Liver (tissue), 8 donors: ENCODE measurements at regions not wholly inside any gene's neighbourhood (a gene's known extent, or its start where the extent isn't known, plus 50 kb on each side); places are given as distances from the start of the nearest gene placed in this dataset.
"Not testable (repeated sequence)": the region's sequence is repeated elsewhere in the genome, so short reads cannot be mapped to it uniquely, and the experiment has no call there.

Experiments used
- DNase-seq: peaks from one replicate; pipeline ENCODE4 v3.0.0-alpha.2; 2017; ENCODE audit warnings: low spot score
- H3K27ac ChIP-seq, 2 donors: one replicate each; pipeline ENCODE4 v1.7.0; 2013; ENCODE audit warnings: inconsistent platforms in 2 of 2, low read length in 2 of 2, control low read depth in 1 of 2, low read depth in 1 of 2, mild to moderate bottlenecking in 1 of 2
- H3K27me3 ChIP-seq, 4 donors: one replicate each; pipeline versions ENCODE4 v1.6.1 to v1.7.0; 2013; ENCODE audit warnings: low read length in 3 of 4, inconsistent platforms in 1 of 4, mild to moderate bottlenecking in 1 of 4, moderate library complexity in 1 of 4; ENCODE audit not compliant: control insufficient read depth in 4 of 4, insufficient read depth in 4 of 4
- H3K36me3 ChIP-seq, 4 donors: one replicate each; pipeline versions ENCODE4 v1.6.1 to v1.7.0; 2013; ENCODE audit warnings: low read length in 3 of 4, mild to moderate bottlenecking in 3 of 4, low read depth in 1 of 4, moderate library complexity in 1 of 4; ENCODE audit not compliant: control insufficient read depth in 4 of 4, insufficient read depth in 3 of 4
- H3K4me1 ChIP-seq, 4 donors: one replicate each; pipeline versions ENCODE4 v1.6.1 to v1.7.0; 2013; ENCODE audit warnings: low read length in 3 of 4, mild to moderate bottlenecking in 3 of 4, moderate library complexity in 1 of 4; ENCODE audit not compliant: control insufficient read depth in 4 of 4, insufficient read depth in 4 of 4
- H3K4me3 ChIP-seq, 3 donors: one replicate each; pipeline versions ENCODE4 v1.6.1 to v1.7.0; 2013; ENCODE audit warnings: low read length in 3 of 3, control low read depth in 1 of 3, low read depth in 1 of 3, mild to moderate bottlenecking in 1 of 3
- H3K9ac ChIP-seq, 2 donors: one replicate each; pipeline ENCODE4 v1.7.0; 2013; ENCODE audit warnings: low read length in 2 of 2, mild to moderate bottlenecking in 2 of 2, moderate library complexity in 2 of 2, control low read depth in 1 of 2, low read depth in 1 of 2
- H3K9me3 ChIP-seq, 4 donors: one replicate each; pipeline versions ENCODE4 v1.6.1 to v1.7.0; 2013; ENCODE audit warnings: low read length in 3 of 4; ENCODE audit not compliant: control insufficient read depth in 4 of 4
- ATF3 ChIP-seq: IDR thresholded peaks from 2 replicates; pipeline ENCODE4 v1.6.1; 2016; ENCODE audit warnings: antibody characterized with exemption
- CTCF ChIP-seq: fragments of 150-350 bp; IDR thresholded peaks from 2 replicates; pipeline ENCODE4 v1.5.1; 2017; ENCODE audit warnings: improper control_type of control experiment, low read depth, low read length; ENCODE audit not compliant: missing input control
- EGR1 ChIP-seq, 2 donors: IDR thresholded peaks; 2 replicates each; pipeline ENCODE4 v1.6.1; 2016 to 2018; ENCODE audit warnings: antibody characterized with exemption in 2 of 2, low read depth in 2 of 2
- FOXA1 ChIP-seq: IDR thresholded peaks from 2 replicates; pipeline ENCODE4 v1.6.1; 2016; ENCODE audit warnings: antibody characterized with exemption
- FOXA2 ChIP-seq: IDR thresholded peaks from 2 replicates; pipeline ENCODE4 v1.6.1; 2016; ENCODE audit warnings: antibody characterized with exemption
- GABPA ChIP-seq, 2 donors: IDR thresholded peaks in 1 of 2; conservative IDR thresholded peaks in 1 of 2; 2 replicates each; pipeline ENCODE4 v1.6.1; 2016; ENCODE audit warnings: antibody characterized with exemption in 2 of 2, mild to moderate bottlenecking in 1 of 2, moderate library complexity in 1 of 2
- HNF4A ChIP-seq, 2 donors: conservative IDR thresholded peaks; 2 replicates each; pipeline ENCODE4 v1.6.1; 2016; ENCODE audit warnings: antibody characterized with exemption in 2 of 2, mild to moderate bottlenecking in 2 of 2
- HNF4G ChIP-seq: IDR thresholded peaks from 2 replicates; pipeline ENCODE4 v1.6.1; 2016; ENCODE audit warnings: antibody characterized with exemption
- JUND ChIP-seq, 2 donors: IDR thresholded peaks; 2 replicates each; pipeline ENCODE4 v1.6.1; 2016; ENCODE audit warnings: antibody characterized with exemption in 2 of 2
- MAX ChIP-seq: IDR thresholded peaks from 2 replicates; pipeline ENCODE4 v1.6.1; 2016; ENCODE audit warnings: antibody characterized with exemption
- NR2F2 ChIP-seq: IDR thresholded peaks from 2 replicates; pipeline ENCODE4 v1.6.1; 2016; ENCODE audit warnings: antibody characterized with exemption
- RAD21 ChIP-seq, 2 donors: IDR thresholded peaks; 2 replicates each; pipeline ENCODE4 v1.6.1; 2016; ENCODE audit warnings: antibody characterized with exemption in 2 of 2, mild to moderate bottlenecking in 2 of 2
- REST ChIP-seq: IDR thresholded peaks from 2 replicates; pipeline ENCODE4 v1.6.1; 2016; ENCODE audit warnings: antibody characterized with exemption, mild to moderate bottlenecking
- RXRA ChIP-seq, 2 donors: IDR thresholded peaks; 2 replicates each; pipeline ENCODE4 v1.6.1; 2017 to 2018; ENCODE audit warnings: antibody characterized with exemption in 2 of 2, mild to moderate bottlenecking in 1 of 2
- SP1 ChIP-seq: IDR thresholded peaks from 2 replicates; pipeline ENCODE4 v1.6.1; 2018; ENCODE audit warnings: antibody characterized with exemption, mild to moderate bottlenecking
- TAF1 ChIP-seq: conservative IDR thresholded peaks from 2 replicates; pipeline ENCODE4 v1.6.1; 2016; ENCODE audit warnings: antibody characterized with exemption, mild to moderate bottlenecking
- YY1 ChIP-seq: IDR thresholded peaks from 2 replicates; pipeline ENCODE4 v1.6.1; 2016; ENCODE audit warnings: antibody characterized with exemption, mild to moderate bottlenecking
- ZBTB33 ChIP-seq: IDR thresholded peaks from 2 replicates; pipeline ENCODE4 v1.6.1; 2016; ENCODE audit warnings: antibody characterized with exemption
- WGBS: extraction: QIAGEN DNeasy Blood & Tissue Kit; methylation state at CpG from one replicate; pipeline ENCODE4 v1.1.7; 2013; 5-methylcytosine and 5-hydroxymethylcytosine counted together
- donor health status: healthy.
- donor health status: healthy.
- donor health status: healthy.
- donor health status: healthy.
- donor health status: healthy.

- Histone ChIP-seq H3K27me3 (peaks cover 0 to 3% (median 0%) of the 10 kb centered on the region in 4 donors), H3K27ac (no peak overlapping the region), H3K9ac (no peak overlapping the region), H3K4me3 (no peak overlapping the region), H3K9me3 (no peaks in the 10 kb centered on the region), H3K4me1 (no peaks in the 10 kb centered on the region), H3K36me3 (no peaks in the 10 kb centered on the region)
- TF ChIP-seq MAX (no peak), CTCF (no peak), GABPA (IDR thresholded peaks at IDR 0.05 in 1 of 2, conservative IDR thresholded peaks at IDR 0.05 in 1 of 2) (no peak), ZBTB33 (no peak), EGR1 (IDR thresholded peaks at IDR 0.05; ENCODE audit: low read depth in 2 of 2) (no peak), FOXA1 (no peak), TAF1 (no peak), RAD21 (IDR thresholded peaks at IDR 0.05) (no peak), REST (no peak), RXRA (IDR thresholded peaks at IDR 0.05) (no peak), HNF4A (conservative IDR thresholded peaks at IDR 0.05) (no peak), YY1 (no peak), SP1 (no peak), ATF3 (no peak), NR2F2 (no peak), FOXA2 (no peak), JUND (IDR thresholded peaks at IDR 0.05) (no peak), HNF4G (no peak)
- DNase-seq: no peak
- WGBS: 42% methylated on average over 2 of the region's 2 CpGs
Observed at GRCh38 chr16:25366078-25366477, 108.4 kb upstream of the ZKSCAN2 start.

- not testable (repeated sequence) for H3K9ac ChIP-seq, H3K9me3 ChIP-seq, H3K36me3 ChIP-seq, H3K4me3 ChIP-seq, H3K4me1 ChIP-seq, DNase-seq, H3K27ac ChIP-seq, H3K27me3 ChIP-seq
- 66% methylated on average over 8 of the region's 8 CpGs for WGBS
Observed at GRCh38 chr16:25359516-25359915, 101.9 kb upstream of the ZKSCAN2 start.
